CD4-positive, alpha-beta T cell treated with Interleukin-17A for 4 hours (primary cell): ENCODE measurements at regions not wholly inside any gene's neighbourhood (a gene's known extent, or its start where the extent isn't known, plus 50 kb on each side); places are given as distances from the start of the nearest gene placed in this dataset.
A peak's percentile ranks its signal among the peaks of the same experiment; 100 is the strongest.
"Not testable (repeated sequence)": the region's sequence is repeated elsewhere in the genome, so short reads cannot be mapped to it uniquely, and the experiment has no call there.

ENCODE experiments used
- DNase-seq: peaks from one replicate; pipeline ENCODE4 v3.0.0-alpha.2; 2020; ENCODE audit warnings: mixed read lengths

GRCh38 chr12:23204933-23205778, 580.2 kb downstream of the ETNK1 start:
- peak; percentile 5 for DNase-seq

GRCh38 chr12:23209793-23210192, 584.8 kb downstream of the ETNK1 start:
- DNase-seq = no peak

GRCh38 chr12:23210573-23210972, 585.6 kb downstream of the ETNK1 start:
- DNase-seq = no peak

- DNase-seq = no peak
Measured at GRCh38 chr12:23211384-23212320, 586.7 kb downstream of the ETNK1 start.

GRCh38 chr12:23217158-23217557, 592.2 kb downstream of the ETNK1 start:
- no peak for DNase-seq

- DNase-seq = no peak
Measured at GRCh38 chr12:23217667-23218066, 592.7 kb downstream of the ETNK1 start.

- DNase-seq = no peak
Measured at GRCh38 chr12:23221066-23221465, 596.1 kb downstream of the ETNK1 start.

- DNase-seq = no peak
Measured at GRCh38 chr12:23221926-23222325, 597.0 kb downstream of the ETNK1 start.

- DNase-seq = no peak
Measured at GRCh38 chr12:23222801-23223200, 597.8 kb downstream of the ETNK1 start.

- DNase-seq = no peak
Measured at GRCh38 chr12:23228101-23228500, 603.1 kb downstream of the ETNK1 start.

- DNase-seq = no peak
Measured at GRCh38 chr12:23230899-23231298, 605.9 kb downstream of the ETNK1 start.

- no peak for DNase-seq
Measured at GRCh38 chr12:23236066-23236780, 611.3 kb downstream of the ETNK1 start.

GRCh38 chr12:23236811-23237210, 611.8 kb downstream of the ETNK1 start:
- DNase-seq = no peak

- no peak for DNase-seq
Measured at GRCh38 chr12:23238190-23238589, 613.2 kb downstream of the ETNK1 start.

GRCh38 chr12:23238957-23239356, 614.0 kb downstream of the ETNK1 start:
- no peak for DNase-seq

GRCh38 chr12:23245186-23245585, 620.2 kb downstream of the ETNK1 start:
- DNase-seq = no peak

GRCh38 chr12:23253191-23253590, 628.2 kb downstream of the ETNK1 start:
- DNase-seq = no peak

- DNase-seq = not testable (repeated sequence)
Measured at GRCh38 chr12:23253910-23254309, 628.9 kb downstream of the ETNK1 start.

GRCh38 chr12:23259558-23259957, 634.6 kb downstream of the ETNK1 start:
- no peak for DNase-seq

- no peak for DNase-seq
Measured at GRCh38 chr12:23262670-23263069, 637.7 kb downstream of the ETNK1 start.

GRCh38 chr12:23277831-23278230, 652.9 kb downstream of the ETNK1 start:
- no peak for DNase-seq

GRCh38 chr12:23281295-23281694, 656.3 kb downstream of the ETNK1 start:
- no peak for DNase-seq

- no peak for DNase-seq
Measured at GRCh38 chr12:23282701-23283100, 657.7 kb downstream of the ETNK1 start.
